Mesothelial cell of epicardium (in vitro differentiated cells): ENCODE measurements at regions not wholly inside any gene's neighbourhood (a gene's known extent, or its start where the extent isn't known, plus 50 kb on each side); places are given as distances from the start of the nearest gene placed in this dataset.
A peak's percentile ranks its signal among the peaks of the same experiment; 100 is the strongest.

Experiments
- DNase-seq, 2 experiments: peaks; one replicate each; pipeline ENCODE4 v3.0.0; 2021; ENCODE audit warnings: low spot score in 2 of 2; ENCODE audit not compliant: unreplicated experiment in 2 of 2
- H3K27ac Mint-ChIP-seq: 2 replicates; pipeline ENCODE4 v1.8.0; 2021; ENCODE audit warnings: mixed read lengths
- H3K27me3 Mint-ChIP-seq: 2 replicates; pipeline ENCODE4 v1.8.0; 2021; ENCODE audit warnings: low read depth, mixed read lengths
- H3K36me3 Mint-ChIP-seq: 2 replicates; pipeline ENCODE4 v1.8.0; 2021; ENCODE audit warnings: mixed read lengths
- H3K4me1 Mint-ChIP-seq: 2 replicates; pipeline ENCODE4 v1.8.0; 2021; ENCODE audit warnings: mixed read lengths
- H3K4me3 Mint-ChIP-seq: 2 replicates; pipeline ENCODE4 v1.8.0; 2021; ENCODE audit warnings: mild to moderate bottlenecking, moderate library complexity, mixed read lengths
- H3K9me3 Mint-ChIP-seq: 2 replicates; pipeline ENCODE4 v1.8.0; 2021; ENCODE audit warnings: mixed read lengths
- CTCF ChIP-seq: fragments of 200-600 bp; sonication (generic); IDR thresholded peaks from one replicate; pipeline ENCODE4 v1.5.0; 2021; ENCODE audit warnings: antibody characterized with exemption; ENCODE audit not compliant: unreplicated experiment

GRCh38 chr4:138857416-138857815 is 158.2 kb upstream of the NOCT start:
- no peak for TF ChIP-seq CTCF
- no peak for DNase-seq
- H3K27me3 Mint-ChIP-seq: no peaks in the 10 kb centered on the region
- H3K4me3 Mint-ChIP-seq: no peak overlapping the region
- H3K9me3 Mint-ChIP-seq: peaks cover 9% of the 10 kb centered on the region
- peaks cover 8% of the 10 kb centered on the region for H3K36me3 Mint-ChIP-seq
- no peak overlapping the region for H3K27ac Mint-ChIP-seq
- peaks cover 17% of the 10 kb centered on the region for H3K4me1 Mint-ChIP-seq

DNA sequence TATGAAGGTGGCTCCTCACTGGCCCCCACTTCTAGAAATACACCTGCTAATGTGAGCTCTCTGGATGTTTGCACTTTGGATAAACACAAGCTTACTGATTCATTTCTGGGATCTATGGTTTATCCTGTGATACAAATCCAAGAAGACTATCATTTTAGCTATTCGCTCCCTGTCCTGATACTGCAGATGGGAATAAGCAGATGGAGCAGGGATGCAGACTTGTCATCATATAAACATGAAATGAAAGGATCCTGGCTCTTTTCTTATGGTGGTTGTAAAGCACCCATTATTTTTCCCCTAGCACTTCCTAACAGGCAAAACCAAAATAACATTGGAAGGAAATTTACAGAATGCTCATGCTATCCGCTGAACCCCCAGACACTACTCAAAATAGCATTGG is 162.9 kb upstream of the NOCT start:
- Mint-ChIP-seq H3K4me3 (no peak overlapping the region), H3K4me1 (peaks cover 26% of the 10 kb centered on the region), H3K27me3 (no peaks in the 10 kb centered on the region), H3K36me3 (peaks cover 8% of the 10 kb centered on the region), H3K9me3 (peaks cover 16% of the 10 kb centered on the region), H3K27ac (peak overlapping the region; percentile 87)
- no peak for TF ChIP-seq CTCF
- DNase-seq: no peak

- no peak for DNase-seq
- H3K36me3 Mint-ChIP-seq: peaks cover 8% of the 10 kb centered on the region
- H3K4me3 Mint-ChIP-seq: peak overlapping the region; percentile 40
- H3K4me1 Mint-ChIP-seq: peaks cover 26% of the 10 kb centered on the region
- TF ChIP-seq CTCF: no peak
- H3K27ac Mint-ChIP-seq: peak overlapping the region; percentile 87
- H3K27me3 Mint-ChIP-seq: no peaks in the 10 kb centered on the region
- H3K9me3 Mint-ChIP-seq: peaks cover 16% of the 10 kb centered on the region
Measured at GRCh38 chr4:138851391-138852335, 163.9 kb upstream of the NOCT start.

- Mint-ChIP-seq H3K9me3 (peaks cover 6% of the 10 kb centered on the region), H3K4me3 (no peak overlapping the region), H3K27me3 (peaks cover 2% of the 10 kb centered on the region), H3K27ac (no peak overlapping the region), H3K4me1 (peaks cover 24% of the 10 kb centered on the region), H3K36me3 (no peaks in the 10 kb centered on the region)
- DNase-seq: no peak
- no peak for TF ChIP-seq CTCF
Measured at GRCh38 chr4:138845664-138846063, 169.9 kb upstream of the NOCT start.

DNA sequence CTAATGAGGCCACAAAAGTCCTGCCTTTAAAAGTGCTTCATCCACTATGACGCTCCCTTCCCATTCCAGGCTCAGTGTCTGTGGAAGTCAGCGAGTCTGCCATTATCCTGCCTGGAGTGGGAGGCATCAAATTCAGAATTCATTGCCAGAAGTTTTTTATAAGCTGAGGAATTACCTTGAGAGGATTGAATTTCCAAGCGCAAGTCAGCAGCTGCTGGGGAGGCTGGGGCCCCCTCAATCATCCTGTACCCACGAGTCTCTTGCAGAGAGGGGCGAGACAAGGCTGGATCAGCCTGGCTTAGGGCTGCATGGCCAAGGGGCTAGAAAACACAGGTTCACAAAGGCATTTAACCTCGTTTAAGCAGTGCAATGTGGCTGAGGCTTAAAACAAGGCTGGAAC is 170.5 kb upstream of the NOCT start:
- DNase-seq: no peak
- peaks cover 3% of the 10 kb centered on the region for H3K27me3 Mint-ChIP-seq
- no peak overlapping the region for H3K4me3 Mint-ChIP-seq
- peaks cover 6% of the 10 kb centered on the region for H3K9me3 Mint-ChIP-seq
- TF ChIP-seq CTCF: no peak
- H3K4me1 Mint-ChIP-seq: peaks cover 21% of the 10 kb centered on the region
- H3K27ac Mint-ChIP-seq: peak overlapping the region; percentile 65
- no peaks in the 10 kb centered on the region for H3K36me3 Mint-ChIP-seq
